ENCODE measurements at regions not wholly inside any gene's neighbourhood (a gene's known extent, or its start where the extent isn't known, plus 50 kb on each side); places are given as distances from the start of the nearest gene placed in this dataset.

DNA sequence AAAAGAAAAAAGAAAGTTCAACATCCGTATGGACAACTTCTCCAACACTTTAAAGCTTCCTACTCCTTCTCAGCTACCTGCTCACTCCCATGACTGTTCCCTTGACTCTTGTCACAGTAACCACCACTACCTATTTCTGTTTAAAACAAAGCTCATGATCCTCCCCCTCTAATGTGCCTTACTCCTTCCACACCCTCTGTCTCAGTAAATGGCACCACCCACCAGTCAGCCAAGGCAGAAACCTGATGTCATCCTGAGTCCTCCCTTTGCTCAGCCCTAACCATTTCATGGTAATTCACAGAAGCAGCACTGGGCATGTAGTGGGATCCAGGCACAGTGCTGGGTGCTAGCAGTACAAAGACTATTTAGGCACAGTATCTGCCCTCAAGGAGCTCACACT is 63.0 kb upstream of the PPM1J start:
- no peak for TF ChIP-seq GATA2 (IDR thresholded peaks at IDR 0.05; ENCODE audit: low read depth, low read length)
- TF ChIP-seq GATA3 (IDR thresholded peaks at IDR 0.05; ENCODE audit: low read depth, low read length): no peak

Data from SH-SY5Y (cell line).